HG02938 (cell line): ENCODE measurements at regions not wholly inside any gene's neighbourhood (a gene's known extent, or its start where the extent isn't known, plus 50 kb on each side); places are given as distances from the start of the nearest gene placed in this dataset.

Experiments
- ATAC-seq: cut with Tn5 transposase; IDR thresholded peaks from one replicate; pipeline ENCODE4 v1.9.1; 2021; ENCODE audit warnings: mild to moderate bottlenecking, moderate library complexity; ENCODE audit not compliant: unreplicated experiment

GRCh38 chr5:57824623-57825022, 342.0 kb upstream of the ACTBL2 start:
- ATAC-seq, result no peak

GRCh38 chr5:57824047-57824446, 341.4 kb upstream of the ACTBL2 start:
- ATAC-seq, result no peak

GRCh38 chr5:57822651-57823050, 340.0 kb upstream of the ACTBL2 start:
- no peak for ATAC-seq

DNA sequence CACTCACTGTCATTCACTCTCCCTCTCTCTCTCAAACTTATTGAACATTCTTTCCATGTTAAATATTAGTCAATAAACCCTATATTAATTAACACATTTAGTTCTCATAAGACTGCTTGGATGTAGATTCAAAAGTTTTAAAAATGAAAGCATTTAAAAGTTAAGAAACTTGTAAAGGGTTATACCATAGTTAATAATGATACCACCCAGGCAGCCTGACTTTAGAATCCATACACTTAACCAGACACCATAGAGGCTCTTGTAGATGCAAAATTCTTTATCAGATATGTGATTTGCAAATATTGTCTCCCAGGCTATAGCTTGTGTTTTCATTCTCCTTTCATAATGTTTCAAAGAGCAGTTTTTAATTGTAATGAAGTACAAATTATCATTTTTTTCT, 335.8 kb upstream of the ACTBL2 start:
- no peak for ATAC-seq

DNA sequence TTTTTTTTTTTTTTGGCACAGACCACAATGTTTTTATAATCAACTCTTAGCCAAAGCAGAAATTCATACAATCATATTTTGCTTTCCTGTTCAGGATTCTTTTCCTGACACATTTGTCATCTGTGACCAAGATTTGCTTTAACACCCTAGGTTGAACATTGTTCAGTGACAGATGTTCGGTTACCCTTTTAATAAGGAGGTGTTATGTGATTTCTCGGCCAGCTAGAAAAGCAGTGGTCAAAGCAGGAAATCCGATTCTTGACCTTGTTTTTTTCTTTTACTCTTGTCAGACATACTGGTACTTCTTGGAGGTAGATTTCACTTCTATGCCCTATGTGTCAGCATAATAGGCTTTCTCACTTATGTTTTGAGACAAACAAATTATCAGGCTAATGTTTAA, 335.3 kb upstream of the ACTBL2 start:
- no peak for ATAC-seq

DNA sequence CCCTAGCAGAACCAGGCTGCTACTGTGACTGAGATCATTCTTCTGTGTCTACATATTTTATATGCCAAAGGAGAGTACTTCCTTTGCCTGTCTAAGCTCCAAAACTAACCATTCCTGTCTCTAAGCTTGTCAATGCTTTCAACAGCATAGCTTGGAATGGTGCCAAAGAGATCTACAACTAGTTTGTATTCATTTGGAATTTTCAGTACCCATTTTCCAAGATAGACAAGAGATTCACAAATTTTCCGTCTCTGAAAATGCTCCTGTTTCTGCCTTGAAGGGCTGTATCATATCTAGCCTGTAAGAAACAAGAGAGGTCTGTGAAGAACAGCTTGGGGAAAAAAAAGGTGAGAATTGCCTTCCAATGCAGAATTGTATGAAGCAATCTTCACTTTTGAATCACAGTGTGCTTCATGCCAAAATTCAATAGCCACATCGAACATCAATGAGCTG, 334.4 kb upstream of the ACTBL2 start:
- no peak for ATAC-seq

DNA sequence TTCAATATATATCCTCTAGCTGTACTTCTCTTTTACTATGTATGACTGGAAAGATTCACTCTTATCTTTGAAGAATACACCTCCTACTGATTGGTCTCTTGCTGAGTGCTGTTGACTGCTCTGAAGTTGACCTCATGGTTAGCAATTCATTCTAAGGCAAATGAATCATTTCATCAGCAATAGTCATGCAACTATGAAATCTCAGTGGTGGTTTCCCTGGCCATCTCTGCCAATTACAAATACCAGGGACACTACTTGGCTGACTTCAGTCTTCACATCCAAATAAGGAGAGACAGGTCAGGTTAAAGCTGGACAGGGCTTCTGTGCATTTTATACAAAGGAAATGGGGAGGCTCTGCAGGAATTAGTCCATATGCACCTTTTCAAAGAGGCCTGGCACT, 333.5 kb upstream of the ACTBL2 start:
- ATAC-seq, result no peak

- no peak for ATAC-seq
Observed at GRCh38 chr5:57805732-57806131, 323.1 kb upstream of the ACTBL2 start.

GRCh38 chr5:57805170-57805569, 322.6 kb upstream of the ACTBL2 start:
- ATAC-seq, result no peak

DNA sequence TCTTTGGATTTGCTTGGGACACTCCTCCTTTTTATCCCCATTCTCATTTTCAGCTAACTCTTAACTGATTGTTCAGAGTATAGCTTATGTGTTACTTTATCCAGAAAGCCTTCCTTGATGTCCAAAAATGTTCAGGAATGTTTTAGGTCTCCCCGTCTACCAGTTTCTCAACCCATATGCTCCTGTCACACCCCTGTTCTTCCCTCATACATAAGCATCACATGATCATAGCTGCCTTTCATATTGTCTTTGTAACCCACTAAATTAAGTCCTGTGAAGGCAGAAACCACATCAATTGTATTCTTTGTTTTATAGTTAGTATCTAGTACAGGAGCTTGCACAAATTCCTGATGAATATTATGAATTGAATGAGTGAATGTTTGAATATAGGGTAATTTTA, 321.9 kb upstream of the ACTBL2 start:
- ATAC-seq, result no peak

- no peak for ATAC-seq
Observed at GRCh38 chr5:57804007-57804444, 321.4 kb upstream of the ACTBL2 start.

DNA sequence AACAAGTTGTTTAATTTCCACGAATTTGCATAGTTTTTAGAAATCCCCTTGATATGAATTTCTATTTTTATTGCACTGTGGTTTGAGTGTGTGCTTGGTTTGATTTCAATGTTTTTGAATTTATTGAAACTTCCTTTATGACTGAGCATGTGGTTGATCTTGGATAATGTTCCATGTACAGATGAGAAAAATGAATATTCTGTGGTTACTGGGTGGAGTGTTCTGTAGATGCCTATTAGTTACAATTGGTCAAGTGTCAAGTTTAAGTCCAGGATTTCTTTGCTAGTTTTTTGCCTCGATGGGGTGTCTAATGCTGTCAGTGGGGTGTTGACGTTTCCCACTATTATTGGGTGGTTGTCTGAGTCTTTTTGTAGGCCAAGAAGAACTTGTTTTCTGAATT, 319.5 kb upstream of the ACTBL2 start:
- ATAC-seq, result no peak

GRCh38 chr5:57795203-57795602, 312.6 kb upstream of the ACTBL2 start:
- no peak for ATAC-seq

DNA sequence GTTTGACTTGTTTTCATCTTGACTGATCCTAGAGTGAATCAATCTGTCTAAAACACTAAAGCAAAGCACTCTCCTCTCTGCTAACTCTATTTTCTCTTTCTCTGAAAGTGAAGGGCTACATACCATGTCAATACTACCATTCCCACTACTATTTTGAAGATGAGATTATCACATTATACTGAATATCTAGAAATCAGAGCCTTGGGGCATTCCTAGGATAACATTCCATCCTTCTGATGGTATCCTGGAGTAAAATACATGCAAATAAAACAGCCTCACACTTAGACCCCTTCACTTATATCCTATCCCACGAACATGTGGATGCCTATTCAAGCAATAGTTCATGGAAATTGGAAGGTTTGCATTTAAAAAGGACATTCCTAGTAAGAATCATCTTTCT, 309.3 kb upstream of the ACTBL2 start:
- ATAC-seq, result no peak

GRCh38 chr5:57785946-57786345, 303.3 kb upstream of the ACTBL2 start:
- no peak for ATAC-seq

GRCh38 chr5:57784121-57784520, 301.5 kb upstream of the ACTBL2 start:
- no peak for ATAC-seq

DNA sequence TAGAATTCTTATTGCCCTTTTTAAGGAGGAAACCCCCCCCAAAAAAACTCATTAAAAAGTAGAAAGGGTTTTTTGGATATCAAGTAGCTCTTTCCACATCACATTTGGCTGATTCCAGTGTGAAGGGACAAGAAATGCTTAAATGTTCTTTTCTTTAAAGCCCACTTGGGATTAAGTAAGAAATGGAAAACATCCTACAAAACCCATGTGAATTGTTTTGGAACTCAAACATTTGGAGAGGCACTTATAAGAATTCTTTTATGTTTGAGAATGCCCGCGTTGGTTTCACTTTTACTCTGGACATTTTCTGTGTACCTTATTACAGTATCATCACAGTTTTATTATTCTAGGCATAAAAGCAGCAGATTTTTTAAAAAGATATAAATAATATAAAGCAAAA, 301.1 kb upstream of the ACTBL2 start:
- no peak for ATAC-seq

- ATAC-seq, result no peak
Observed at GRCh38 chr5:57780961-57781325, 298.3 kb upstream of the ACTBL2 start.

GRCh38 chr5:57780306-57780960, 297.8 kb upstream of the ACTBL2 start:
- no peak for ATAC-seq

- peak; percentile 50 for ATAC-seq
Observed at GRCh38 chr5:57779383-57780223, 297.0 kb upstream of the ACTBL2 start.

DNA sequence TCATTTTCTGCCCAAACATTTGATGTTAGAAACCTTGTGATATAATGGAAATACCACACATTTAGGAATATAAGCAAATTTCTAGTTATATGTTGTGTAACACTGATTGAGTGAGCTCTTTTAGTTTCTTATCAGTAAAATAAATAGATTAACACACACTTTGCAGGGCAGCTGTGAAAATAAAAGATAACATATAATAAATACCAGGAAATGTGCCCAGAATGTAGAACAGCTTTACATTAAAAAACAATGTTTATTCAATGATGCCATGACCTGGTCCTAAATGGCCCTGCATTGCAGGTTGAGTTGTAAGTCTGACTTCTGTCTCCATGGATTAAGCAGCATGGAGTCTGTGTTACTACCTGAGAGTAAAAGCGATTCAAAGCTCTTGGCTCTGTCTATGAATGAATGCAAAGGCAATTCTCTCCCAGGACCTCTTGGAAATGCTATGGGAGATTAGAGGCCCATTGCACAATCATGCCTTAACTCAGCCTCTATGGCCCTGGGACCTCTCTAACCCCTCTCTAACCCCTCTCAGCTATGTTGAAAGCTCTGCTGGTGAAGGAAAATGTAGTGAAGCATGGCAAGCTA, 296.0 kb upstream of the ACTBL2 start:
- no peak for ATAC-seq

- no peak for ATAC-seq
Observed at GRCh38 chr5:57777174-57777581, 294.6 kb upstream of the ACTBL2 start.
